ENCODE measurements at regions not wholly inside any gene's neighbourhood (a gene's known extent, or its start where the extent isn't known, plus 50 kb on each side); places are given as distances from the start of the nearest gene placed in this dataset.
"Not testable (repeated sequence)": the region's sequence is repeated elsewhere in the genome, so short reads cannot be mapped to it uniquely, and the experiment has no call there.

GRCh38 chr2:167814482-167814880, 432.9 kb downstream of the STK39 start:
- TF ChIP-seq RARB, ZNF70 (CRISPR knock-in tag; IDR thresholded peaks at IDR 0.05): not testable (repeated sequence)

All from SK-N-SH treated with all-trans-retinoic acid at 6 μM for 48 hours (cell line).